NOMO-1 treated with DMSO at 0.1 percent for 48 hours (cell line): ENCODE measurements at regions not wholly inside any gene's neighbourhood (a gene's known extent, or its start where the extent isn't known, plus 50 kb on each side); places are given as distances from the start of the nearest gene placed in this dataset.

Source experiments
- DNase-seq: peaks from one replicate; lab custom pipeline; 2025; ENCODE audit not compliant: unreplicated experiment; lab: John Stamatoyannopoulos, UW

GRCh38 chr14:97625477-97625876, 828.3 kb downstream of the VRK1 start:
- DNase-seq: no peak

DNA sequence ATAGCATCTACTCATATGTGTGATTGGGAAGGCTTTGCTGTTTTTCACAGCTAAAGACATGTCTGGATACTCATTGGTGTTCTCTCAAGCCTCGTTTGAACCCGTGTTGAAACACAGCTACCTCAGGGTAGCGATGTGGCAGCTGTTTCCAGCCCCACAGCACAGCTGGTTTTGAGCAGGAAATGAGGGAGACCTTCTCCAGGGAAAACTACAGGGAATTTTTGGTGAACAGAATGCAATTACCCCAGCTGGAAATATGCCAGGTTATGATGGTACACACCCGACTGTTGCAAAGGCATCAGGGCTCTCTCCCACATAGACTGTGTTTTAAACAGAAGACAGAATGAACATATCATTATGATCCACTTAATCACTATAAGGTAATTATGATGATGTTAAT, 828.9 kb downstream of the VRK1 start:
- no peak for DNase-seq

- no peak for DNase-seq
These were observed 833.1 kb downstream of the VRK1 start for GRCh38 chr14:97630249-97630648.

- no peak for DNase-seq
These were observed 836.1 kb downstream of the VRK1 start for GRCh38 chr14:97633131-97633738.

GRCh38 chr14:97634751-97635150, 837.6 kb downstream of the VRK1 start:
- DNase-seq: no peak

- DNase-seq: no peak
These were observed 841.7 kb downstream of the VRK1 start for GRCh38 chr14:97638864-97639263.

DNA sequence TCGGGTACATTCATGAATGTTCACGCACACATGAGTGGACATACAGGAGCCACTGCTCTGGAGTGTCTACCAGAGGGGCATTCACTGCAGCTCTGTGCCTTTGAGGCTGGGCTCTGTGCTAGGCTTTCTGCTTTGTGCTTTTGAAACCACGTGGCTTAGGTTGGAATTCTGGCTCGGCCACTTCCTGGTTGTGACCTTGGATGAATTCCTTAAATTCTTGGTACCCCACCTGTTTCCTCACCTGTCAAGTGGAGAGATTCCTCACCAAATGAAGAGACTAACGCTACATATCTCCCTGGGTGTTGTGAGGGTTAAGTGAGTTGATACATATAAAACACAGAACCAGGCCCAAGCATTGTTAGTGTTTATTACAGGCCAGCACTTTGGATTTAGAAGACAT, 842.8 kb downstream of the VRK1 start:
- no peak for DNase-seq

- DNase-seq: no peak
These were observed 844.6 kb downstream of the VRK1 start for GRCh38 chr14:97641827-97642226.

- DNase-seq: no peak
These were observed 845.4 kb downstream of the VRK1 start for GRCh38 chr14:97642631-97643030.

- DNase-seq: no peak
These were observed 847.2 kb downstream of the VRK1 start for GRCh38 chr14:97644365-97644764.

DNA sequence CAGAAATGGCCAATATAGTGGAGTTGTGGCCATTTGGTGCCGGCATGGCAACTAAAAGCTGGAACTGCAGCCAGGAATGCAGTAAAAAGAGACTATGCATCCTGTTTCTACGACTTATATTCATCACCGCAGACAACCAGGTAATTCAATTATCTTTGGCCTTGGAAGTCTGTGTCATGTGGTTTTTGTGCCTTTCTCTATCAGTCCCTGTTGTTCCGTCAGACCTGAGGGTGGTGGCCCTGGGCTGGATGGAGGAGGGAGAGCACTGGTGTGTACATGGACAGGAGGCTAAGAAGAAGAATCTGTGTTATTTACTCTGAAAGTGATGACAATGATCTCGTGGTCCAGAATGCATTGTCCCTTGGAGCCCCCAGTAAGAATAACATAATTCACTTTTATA, 852.6 kb downstream of the VRK1 start:
- no peak for DNase-seq

- no peak for DNase-seq
These were observed 858.2 kb downstream of the VRK1 start for GRCh38 chr14:97655169-97655948.

DNA sequence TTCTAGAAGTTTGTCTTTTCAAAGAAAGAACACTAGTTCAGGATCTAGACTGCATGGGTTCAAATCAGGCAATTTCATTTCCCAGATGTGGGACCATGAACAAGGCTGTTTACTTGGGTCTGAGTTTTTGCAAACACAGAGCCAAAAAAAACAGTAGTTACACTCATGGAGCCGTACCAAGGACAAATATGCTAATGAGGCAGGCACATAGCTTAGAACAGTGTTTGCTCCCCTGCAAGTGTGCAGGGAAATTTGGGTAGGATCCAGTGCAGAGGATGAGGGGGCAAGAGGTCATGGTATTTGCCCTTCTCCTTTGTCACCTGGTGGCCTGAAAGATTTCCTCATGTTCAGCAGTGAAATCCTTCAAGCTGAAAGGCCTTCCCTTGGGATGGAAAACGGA, 860.4 kb downstream of the VRK1 start:
- no peak for DNase-seq

- DNase-seq: no peak
These were observed 890.9 kb downstream of the VRK1 start for GRCh38 chr14:97687944-97688630.

DNA sequence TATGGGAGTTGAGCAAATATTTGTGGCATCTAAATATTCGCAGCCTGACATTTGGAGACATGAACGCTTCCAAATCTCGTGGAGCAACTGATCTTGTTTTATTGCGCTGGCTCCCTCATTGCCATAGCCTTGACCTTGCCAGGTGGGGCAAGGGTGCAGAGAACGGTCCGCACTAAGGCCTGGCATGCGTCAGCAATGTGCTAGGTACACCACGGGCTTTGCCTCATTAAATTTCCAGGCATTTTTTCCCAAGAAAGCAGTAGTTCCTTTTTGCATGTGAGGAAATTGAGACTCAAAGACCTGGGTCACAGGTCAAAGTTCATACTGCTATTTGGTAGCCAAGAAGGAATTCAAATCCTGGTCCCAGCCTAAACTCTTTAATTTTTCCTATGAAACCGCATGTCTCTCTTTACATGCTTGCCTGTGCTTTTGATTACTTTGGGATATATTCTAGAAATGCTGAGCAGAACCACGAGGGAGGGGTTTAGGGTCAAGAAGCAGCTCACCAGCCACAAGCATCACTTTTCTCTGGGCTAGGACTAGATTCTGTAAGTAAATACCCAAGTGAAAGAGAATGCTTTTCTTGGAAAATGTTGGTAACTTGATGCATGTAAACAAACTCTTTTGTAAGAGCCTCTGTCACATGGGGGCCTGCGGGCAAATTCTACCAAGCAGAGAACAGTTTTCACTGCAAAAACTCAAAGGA, 891.6 kb downstream of the VRK1 start:
- DNase-seq: no peak

- no peak for DNase-seq
These were observed 894.9 kb downstream of the VRK1 start for GRCh38 chr14:97692084-97692483.

DNA sequence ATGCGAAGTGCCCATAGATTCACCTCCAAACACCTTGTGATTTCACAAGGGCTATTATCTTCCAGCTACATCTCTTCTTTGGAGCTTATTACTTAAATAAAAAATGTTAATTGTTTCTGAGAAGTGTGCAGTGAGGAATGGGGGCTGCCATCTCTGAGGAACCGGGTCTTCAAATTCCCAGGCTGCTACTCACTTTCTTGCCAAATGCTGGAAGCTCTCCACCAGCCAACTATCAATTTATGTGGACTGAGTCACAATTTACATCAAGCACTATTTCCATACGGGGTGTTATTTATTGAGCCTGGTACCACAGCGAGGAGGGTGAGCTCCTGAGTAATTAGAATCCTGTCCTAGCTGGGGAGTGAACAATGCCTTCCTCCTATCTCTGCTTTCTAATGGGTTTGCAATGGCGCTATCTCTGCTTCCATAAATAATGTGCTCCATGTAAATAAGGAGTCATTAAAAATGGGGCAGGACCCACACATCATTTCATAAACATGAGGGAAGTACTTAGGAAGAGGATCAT, 898.3 kb downstream of the VRK1 start:
- no peak for DNase-seq

DNA sequence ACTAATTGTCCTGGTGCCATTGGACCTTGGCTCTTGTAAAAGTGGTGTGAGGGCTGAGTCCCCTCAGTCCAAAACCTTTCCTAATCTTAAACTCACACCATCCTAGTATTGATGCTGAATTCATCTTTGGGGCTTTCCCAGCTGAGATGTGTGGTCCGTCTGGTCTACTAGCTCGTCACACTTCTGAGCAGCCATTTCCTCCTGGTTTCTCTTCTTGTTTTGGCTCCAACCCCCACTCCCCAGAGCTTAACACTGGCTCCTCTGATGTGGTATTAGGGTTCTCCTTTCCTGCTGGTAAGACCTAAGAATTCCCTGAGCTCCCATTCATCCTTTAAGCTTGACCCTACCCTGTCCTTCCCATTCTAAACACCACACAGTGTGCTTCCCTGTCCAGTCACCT, 900.6 kb downstream of the VRK1 start:
- no peak for DNase-seq

- DNase-seq: no peak
These were observed 901.8 kb downstream of the VRK1 start for GRCh38 chr14:97699026-97699425.

GRCh38 chr14:97703006-97703760, 906.0 kb downstream of the VRK1 start:
- DNase-seq: no peak
